GM19372 (cell line): ENCODE measurements at regions not wholly inside any gene's neighbourhood (a gene's known extent, or its start where the extent isn't known, plus 50 kb on each side); places are given as distances from the start of the nearest gene placed in this dataset.

Experiments
- ATAC-seq: cut with Tn5 transposase; IDR thresholded peaks from one replicate; pipeline ENCODE4 v1.9.1; 2021; ENCODE audit warnings: mild to moderate bottlenecking, low read depth, moderate library complexity; ENCODE audit not compliant: unreplicated experiment

- no peak for ATAC-seq
Observed at GRCh38 chr13:78247362-78247761, 328.7 kb upstream of the EDNRB start.

GRCh38 chr13:78241278-78241919, 322.8 kb upstream of the EDNRB start:
- ATAC-seq = peak; percentile 59

GRCh38 chr13:78239714-78240113, 321.1 kb upstream of the EDNRB start:
- no peak for ATAC-seq

- no peak for ATAC-seq
Observed at GRCh38 chr13:78238911-78239310, 320.3 kb upstream of the EDNRB start.

- no peak for ATAC-seq
Observed at GRCh38 chr13:78228940-78229339, 310.3 kb upstream of the EDNRB start.

GRCh38 chr13:78228211-78228610, 309.6 kb upstream of the EDNRB start:
- no peak for ATAC-seq

GRCh38 chr13:78227709-78228108, 309.1 kb upstream of the EDNRB start:
- no peak for ATAC-seq

- ATAC-seq = no peak
Observed at GRCh38 chr13:78215458-78216108, 297.0 kb upstream of the EDNRB start.

GRCh38 chr13:78201411-78201810, 282.8 kb upstream of the EDNRB start:
- ATAC-seq = peak; percentile 77

- no peak for ATAC-seq
Observed at GRCh38 chr13:78198821-78199220, 280.2 kb upstream of the EDNRB start.

- ATAC-seq = no peak
Observed at GRCh38 chr13:78198419-78198818, 279.8 kb upstream of the EDNRB start.

GRCh38 chr13:78197231-78197630, 278.6 kb upstream of the EDNRB start:
- ATAC-seq = no peak

GRCh38 chr13:78194904-78195639, 276.4 kb upstream of the EDNRB start:
- no peak for ATAC-seq

- ATAC-seq = no peak
Observed at GRCh38 chr13:78193846-78194245, 275.2 kb upstream of the EDNRB start.

GRCh38 chr13:78192716-78193115, 274.1 kb upstream of the EDNRB start:
- no peak for ATAC-seq

GRCh38 chr13:78190296-78190695, 271.7 kb upstream of the EDNRB start:
- ATAC-seq = no peak

- no peak for ATAC-seq
Observed at GRCh38 chr13:78187781-78188180, 269.1 kb upstream of the EDNRB start.

GRCh38 chr13:78185700-78186099, 267.1 kb upstream of the EDNRB start:
- peak; percentile 58 for ATAC-seq

- ATAC-seq = no peak
Observed at GRCh38 chr13:78183732-78184131, 265.1 kb upstream of the EDNRB start.

- no peak for ATAC-seq
Observed at GRCh38 chr13:78182813-78183212, 264.2 kb upstream of the EDNRB start.

- no peak for ATAC-seq
Observed at GRCh38 chr13:78177306-78177705, 258.7 kb upstream of the EDNRB start.

GRCh38 chr13:78176880-78177279, 258.2 kb upstream of the EDNRB start:
- no peak for ATAC-seq
